HG02981 (cell line): ENCODE measurements at regions not wholly inside any gene's neighbourhood (a gene's known extent, or its start where the extent isn't known, plus 50 kb on each side); places are given as distances from the start of the nearest gene placed in this dataset.
"Not testable (repeated sequence)": the region's sequence is repeated elsewhere in the genome, so short reads cannot be mapped to it uniquely, and the experiment has no call there.

Source experiments
- ATAC-seq: cut with Tn5 transposase; IDR thresholded peaks from one replicate; pipeline ENCODE4 v1.9.1; 2021; ENCODE audit warnings: mild to moderate bottlenecking, moderate library complexity; ENCODE audit not compliant: unreplicated experiment

GRCh38 chr3:94398036-94398435 lies 335.2 kb downstream of the NSUN3 start:
- no peak for ATAC-seq

- no peak for ATAC-seq
Observed at GRCh38 chr3:94401466-94401865, 338.6 kb downstream of the NSUN3 start.

DNA sequence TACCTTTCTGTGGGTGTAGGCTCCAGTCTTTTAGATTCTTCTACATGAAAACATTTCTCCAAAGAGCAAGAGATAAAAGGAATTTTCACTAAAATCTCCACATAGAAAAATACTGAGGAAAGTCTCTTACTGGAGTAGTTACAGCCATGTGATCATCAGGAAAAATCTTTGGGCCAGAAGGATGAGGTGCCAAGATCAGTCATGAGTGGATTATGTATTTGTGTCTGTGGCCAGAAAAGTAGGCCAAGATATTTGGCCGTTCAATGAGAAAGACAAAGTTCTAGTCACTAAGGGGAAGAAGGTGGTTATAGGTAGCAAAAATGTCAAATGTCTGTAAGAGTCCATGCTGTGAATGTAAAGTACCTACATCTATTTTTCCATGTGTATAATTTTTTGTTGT lies 339.3 kb downstream of the NSUN3 start:
- ATAC-seq, result no peak

- ATAC-seq, result no peak
Observed at GRCh38 chr3:94405258-94406035, 342.6 kb downstream of the NSUN3 start.

DNA sequence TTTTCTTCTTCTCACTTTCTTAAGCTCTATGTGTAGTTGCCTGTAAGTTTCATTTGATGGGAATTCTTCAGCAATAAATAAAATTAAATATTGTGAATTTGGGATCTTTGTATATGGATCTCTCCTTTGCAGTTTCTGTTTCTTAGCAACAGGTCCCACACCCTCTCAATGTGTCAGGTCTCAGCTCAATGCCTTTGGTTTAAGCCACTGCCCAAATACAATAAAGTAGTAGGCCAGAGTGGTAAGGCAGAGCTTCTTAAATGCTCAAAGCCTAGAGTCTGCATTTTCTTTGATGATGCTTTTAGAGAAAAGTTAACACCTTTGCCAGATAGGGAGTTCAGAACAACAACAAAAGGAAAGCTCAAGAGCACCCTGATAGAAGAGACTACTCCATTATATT lies 343.7 kb downstream of the NSUN3 start:
- ATAC-seq, result no peak

DNA sequence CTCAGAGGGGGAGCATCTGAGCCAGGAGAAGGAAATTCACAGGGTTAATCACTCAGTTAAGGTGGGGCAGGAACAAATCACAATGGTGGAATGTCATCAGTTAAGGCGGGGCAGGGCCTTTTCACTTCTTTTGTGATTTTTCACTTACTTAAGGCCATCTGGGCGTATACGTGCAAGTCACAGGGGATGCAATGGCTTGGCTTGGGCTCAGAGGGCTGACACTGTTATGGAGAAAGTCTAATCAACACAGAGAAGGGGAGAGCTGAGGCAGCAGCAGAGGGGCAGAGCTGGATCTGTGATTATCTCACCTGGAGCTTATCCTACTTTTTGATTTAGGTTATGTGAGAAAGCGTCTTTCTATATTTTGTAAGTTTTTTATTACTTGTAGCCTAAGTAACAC lies 350.1 kb downstream of the NSUN3 start:
- not testable (repeated sequence) for ATAC-seq

DNA sequence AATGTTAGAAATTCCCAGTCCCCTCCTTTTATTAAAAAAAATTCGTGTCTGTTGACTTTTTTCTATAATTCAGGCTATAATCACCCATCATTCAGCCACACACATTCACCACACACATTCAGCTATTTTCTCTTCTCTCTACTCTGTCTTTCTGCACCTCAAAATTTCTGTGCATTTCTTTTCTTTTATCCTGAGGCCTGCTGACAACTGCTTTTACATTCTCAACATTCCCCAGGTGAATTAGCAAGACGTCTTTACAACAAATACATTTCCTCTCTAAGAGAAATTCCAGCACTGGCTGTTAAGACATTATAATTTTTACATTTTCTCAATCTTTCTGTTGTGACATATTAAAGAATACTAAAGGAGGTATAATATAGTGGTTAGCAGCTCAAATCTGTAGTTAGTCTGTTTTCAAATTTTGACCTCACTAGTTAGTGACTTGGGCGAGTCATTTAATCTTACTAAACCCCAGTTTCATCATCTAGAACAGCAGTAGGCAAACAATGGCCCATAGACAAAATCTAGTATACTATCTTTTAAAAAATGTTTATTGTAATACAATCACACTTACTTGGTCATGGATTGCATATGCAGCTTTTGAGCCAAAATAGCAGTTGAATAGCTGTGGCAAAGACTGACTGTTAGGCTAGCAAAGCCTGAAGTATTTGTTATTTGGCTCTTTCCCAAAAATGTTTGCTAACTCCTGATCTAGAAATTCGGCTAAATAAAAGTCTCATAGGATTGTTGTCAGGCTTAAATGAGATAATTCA lies 350.7 kb downstream of the NSUN3 start:
- ATAC-seq, result no peak

- ATAC-seq, result no peak
Observed at GRCh38 chr3:94414418-94414817, 351.6 kb downstream of the NSUN3 start.

DNA sequence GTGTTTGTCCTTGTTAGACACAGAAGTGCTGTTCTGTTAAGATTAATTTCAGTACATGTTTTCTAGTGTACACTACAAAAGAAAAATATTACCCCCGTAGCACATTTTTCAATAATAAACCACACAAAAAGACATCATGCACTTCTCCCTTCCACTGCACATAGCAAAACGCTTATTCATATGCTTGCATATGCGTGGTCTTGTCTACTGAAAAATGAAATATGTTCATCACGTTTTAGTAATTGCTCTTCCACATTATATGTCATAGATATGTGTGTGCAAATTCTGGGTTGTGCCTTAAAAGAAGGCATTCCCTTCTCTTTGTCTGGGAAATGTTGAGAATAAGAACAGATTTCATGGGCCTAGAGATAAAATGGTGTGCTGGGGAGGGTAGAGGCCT lies 353.9 kb downstream of the NSUN3 start:
- ATAC-seq, result no peak

- no peak for ATAC-seq
Observed at GRCh38 chr3:94417963-94418455, 355.1 kb downstream of the NSUN3 start.

- no peak for ATAC-seq
Observed at GRCh38 chr3:94420931-94421330, 358.1 kb downstream of the NSUN3 start.

GRCh38 chr3:94423578-94423977 lies 360.7 kb downstream of the NSUN3 start:
- no peak for ATAC-seq

DNA sequence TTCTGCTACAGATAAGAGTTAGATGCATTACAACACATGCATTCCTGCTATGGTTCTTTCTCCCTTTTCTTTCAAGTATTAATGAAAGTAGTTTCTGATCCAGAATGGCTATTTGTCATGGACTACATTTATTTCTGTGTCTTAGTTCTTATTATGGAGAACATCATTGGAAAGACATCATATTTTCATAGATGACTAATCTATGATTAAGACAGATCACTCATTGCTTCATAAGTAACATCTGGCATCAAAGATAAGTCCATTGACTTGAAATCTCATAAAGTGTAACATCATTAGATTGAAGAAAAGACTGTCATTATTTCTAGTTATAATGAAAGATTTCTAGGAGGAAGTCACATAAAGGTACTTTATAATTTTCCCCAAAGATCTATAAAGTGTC lies 366.7 kb downstream of the NSUN3 start:
- ATAC-seq, result no peak

- no peak for ATAC-seq
Observed at GRCh38 chr3:94431876-94432570, 369.2 kb downstream of the NSUN3 start.

GRCh38 chr3:94433811-94434210 lies 370.9 kb downstream of the NSUN3 start:
- ATAC-seq, result no peak

- no peak for ATAC-seq
Observed at GRCh38 chr3:94440767-94441493, 378.1 kb downstream of the NSUN3 start.

GRCh38 chr3:94441494-94441847 lies 378.6 kb downstream of the NSUN3 start:
- no peak for ATAC-seq

- ATAC-seq, result no peak
Observed at GRCh38 chr3:94453864-94454263, 391.0 kb downstream of the NSUN3 start.

- no peak for ATAC-seq
Observed at GRCh38 chr3:94459167-94459566, 396.3 kb downstream of the NSUN3 start.

GRCh38 chr3:94460931-94461330 lies 398.1 kb downstream of the NSUN3 start:
- no peak for ATAC-seq

GRCh38 chr3:94462931-94463330 lies 400.1 kb downstream of the NSUN3 start:
- no peak for ATAC-seq
